ENCODE measurements at regions not wholly inside any gene's neighbourhood (a gene's known extent, or its start where the extent isn't known, plus 50 kb on each side); places are given as distances from the start of the nearest gene placed in this dataset.

DNA sequence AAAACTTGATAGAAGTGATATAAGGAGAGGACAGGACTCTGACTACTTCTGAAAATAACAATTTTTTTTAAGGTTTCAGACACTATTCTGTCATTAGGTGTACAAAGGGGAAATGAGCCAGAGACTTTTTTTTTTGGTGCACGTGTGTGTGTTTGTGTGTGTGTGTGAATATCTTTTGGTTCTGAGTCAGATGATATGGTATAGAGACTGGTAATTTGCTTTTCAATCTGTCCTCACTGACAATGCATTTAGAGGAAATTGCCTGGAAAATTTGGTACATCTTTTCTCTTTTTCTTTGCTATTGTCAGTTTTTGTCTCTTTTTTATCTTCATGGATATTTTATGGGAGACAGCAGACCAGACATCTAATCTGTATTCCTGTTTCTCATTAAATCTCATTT, 59.3 kb downstream of the DDIT4L start:
- DNase-seq: no peak

DNA sequence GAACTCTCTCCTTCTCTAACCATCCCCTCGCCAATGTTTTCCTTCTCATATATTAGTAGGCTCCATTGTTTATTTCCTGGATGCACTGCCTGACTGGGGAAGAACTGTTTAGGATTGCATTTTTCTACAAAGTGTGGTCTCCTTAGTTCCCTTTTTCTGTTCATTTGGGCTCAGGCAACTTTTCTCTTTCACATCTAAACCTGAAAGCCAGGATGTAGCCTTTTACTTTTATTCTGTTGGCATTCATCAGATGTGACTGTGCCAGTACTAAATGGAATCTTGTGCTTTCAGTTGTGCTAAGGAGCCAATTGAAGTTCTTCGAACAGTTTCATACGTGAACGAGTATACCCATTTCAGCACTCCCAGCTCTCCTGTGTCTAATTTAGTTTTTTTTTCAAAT, 59.8 kb downstream of the DDIT4L start:
- no peak for DNase-seq

DNA sequence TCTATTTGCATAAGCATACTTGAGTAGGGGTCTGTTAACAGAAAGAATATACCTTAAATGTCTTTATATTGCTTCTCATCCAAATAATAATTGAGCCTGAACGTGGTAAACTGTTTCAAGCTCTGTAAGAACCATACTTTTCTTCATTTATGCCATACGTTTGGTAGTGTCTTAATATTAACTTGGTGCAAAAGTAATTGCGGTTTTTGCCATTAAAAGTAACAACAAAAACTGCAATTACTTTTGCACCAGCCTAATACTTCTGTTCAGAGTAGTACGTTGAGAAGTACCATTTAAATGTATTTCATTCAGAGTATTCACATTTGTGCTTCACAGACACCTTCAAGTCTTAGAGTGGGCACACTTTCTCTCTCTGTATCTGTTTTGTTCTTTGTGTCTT, 60.5 kb downstream of the DDIT4L start:
- DNase-seq: no peak

DNA sequence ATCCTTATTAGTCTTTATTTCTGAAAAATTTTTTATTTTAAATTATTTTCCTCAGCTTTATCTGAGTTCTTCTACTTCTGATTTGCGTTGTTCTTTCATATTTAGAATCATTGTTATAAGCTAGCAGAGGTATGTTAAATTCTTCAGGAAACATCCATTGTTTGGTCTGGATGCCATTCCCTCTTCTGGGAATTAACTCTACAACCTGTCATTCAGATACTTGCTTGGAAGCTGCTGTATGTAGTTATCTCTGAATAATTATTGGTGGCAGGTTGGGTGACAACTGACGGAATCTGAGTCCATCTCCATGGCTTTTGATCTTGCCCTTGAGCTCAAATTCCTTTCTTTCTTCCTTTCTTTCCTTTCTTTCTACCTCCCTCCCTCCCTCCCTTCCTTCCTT, 61.9 kb downstream of the DDIT4L start:
- no peak for DNase-seq

DNA sequence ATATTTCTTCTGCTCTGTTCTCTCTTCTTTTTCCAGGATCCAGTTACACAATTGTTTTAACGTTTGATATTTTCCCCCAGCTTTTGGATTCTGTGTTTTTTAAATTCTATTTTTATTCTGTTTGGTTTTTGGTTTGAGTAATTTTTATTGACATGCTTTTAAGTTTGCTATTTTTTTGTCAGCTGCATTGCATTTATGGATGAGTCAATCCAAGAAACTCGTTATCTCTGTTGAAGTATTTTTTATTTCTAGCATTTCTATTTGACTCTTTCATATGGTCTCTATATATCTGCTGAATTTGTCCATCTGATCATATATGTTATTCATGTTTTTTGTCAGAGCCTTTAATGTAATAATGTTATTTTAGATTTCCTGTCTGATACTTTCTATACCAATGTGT, 65.6 kb downstream of the DDIT4L start:
- no peak for DNase-seq

DNA sequence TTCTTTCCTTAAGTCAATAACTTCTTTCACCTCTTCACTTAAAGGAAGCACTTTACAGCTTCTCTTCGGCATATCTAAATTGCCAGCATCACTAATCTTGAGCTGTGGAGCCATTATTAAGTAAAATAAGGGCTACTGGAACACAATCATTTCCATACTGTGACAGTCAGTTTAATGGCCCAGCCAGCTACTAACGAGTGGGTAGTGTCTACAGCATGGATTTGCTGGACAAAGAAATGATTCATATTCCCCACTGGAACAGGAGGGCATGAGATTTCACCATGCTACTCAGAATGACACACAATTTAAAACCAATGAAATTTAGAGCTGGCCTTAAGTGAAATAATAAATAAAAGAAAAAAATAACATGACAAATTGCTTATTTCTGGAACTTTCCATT, 72.1 kb downstream of the DDIT4L start:
- no peak for DNase-seq

DNA sequence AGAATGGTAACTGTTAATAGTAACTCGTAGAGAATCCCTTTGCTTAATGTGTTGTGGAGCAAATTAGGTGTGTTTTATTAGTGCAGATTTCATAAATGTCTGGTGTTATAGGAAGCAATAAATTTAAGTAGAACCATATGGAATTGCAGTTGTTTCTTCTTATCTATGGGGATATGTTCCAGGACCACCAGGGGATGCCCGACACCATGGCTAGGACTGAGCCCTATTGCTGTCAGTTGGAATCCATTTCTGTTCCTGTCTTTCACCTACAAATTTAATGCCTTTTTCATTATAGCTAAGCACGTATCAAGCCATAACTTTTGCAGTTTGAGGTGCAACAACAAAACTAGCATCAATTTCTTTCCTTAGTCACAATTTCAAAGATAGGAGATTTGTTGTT, 72.5 kb downstream of the DDIT4L start:
- DNase-seq: no peak

DNA sequence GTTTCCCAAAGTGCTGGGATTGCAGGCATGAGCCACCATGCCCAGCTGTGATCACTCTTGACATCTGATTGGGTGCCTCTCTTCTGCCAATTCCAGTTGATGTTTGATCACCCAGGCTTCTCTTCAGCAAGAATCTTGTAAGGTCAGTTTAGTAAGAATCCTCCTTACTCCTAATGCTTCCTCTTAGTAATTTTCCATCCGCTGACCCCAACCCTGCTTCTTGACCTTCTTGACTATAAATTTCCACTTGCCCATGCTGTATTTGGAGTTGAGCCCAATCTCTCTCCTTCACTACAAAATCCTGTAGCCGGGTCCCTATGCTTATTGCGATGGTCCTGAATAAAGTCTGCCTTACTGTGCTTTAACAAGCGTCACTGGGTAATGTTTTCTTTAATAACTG, 75.4 kb downstream of the DDIT4L start:
- no peak for DNase-seq

DNA sequence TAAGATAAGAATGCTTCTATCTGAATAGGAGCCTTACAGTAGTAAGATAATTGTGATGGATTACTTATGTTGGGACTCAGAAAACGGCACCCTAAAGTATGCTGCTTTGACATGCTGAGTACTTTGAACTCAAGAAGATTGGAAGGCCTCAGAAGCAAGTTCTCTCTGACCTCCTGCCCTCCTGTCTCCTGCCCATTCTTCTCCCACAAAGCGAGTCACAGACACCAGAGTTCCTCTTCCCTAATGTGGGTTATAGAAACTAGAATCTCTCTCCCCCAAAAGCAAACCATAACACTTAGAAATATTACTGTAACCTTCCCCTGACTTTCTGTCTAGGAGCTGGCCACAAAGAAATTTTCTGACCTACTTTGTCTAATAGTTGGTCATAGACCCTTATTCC, 76.5 kb downstream of the DDIT4L start:
- no peak for DNase-seq

DNA sequence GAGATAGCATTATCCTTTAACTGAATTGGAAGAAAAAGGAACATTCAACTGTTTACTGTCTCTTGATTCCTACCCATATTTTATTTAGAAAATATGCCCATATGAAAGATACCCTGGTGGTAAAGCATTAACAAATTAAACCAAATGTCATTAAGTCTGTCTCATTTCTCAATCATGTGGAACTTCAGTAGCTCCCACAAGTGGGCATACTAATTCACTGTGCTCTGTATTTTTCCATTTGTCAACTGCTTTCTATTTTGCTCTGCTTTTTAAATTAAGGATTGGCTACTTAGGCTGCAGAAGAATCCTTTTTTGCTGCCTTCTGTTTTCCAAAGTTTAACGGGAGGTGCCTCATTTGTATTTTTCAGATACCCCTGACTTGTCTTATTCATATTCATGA, 77.2 kb downstream of the DDIT4L start:
- DNase-seq: no peak

DNA sequence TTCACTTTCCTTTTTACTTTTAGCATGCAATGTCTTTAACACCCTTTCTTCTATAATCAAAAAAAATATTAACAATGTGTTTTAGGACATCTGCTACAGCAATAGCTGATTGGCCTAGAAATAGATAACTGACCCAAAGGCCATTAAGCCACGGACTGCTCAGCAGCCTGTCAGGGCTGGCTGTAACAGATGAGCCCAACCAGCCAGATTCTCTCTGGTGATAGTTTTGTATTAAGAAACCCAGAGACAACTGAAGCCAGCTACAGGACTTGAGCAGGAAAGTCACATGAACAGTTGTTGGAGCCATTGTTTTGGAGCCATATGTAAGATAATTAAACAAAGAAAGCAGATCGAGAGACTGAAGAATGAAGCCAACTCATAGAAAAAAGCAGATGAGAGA, 80.3 kb downstream of the DDIT4L start:
- no peak for DNase-seq

DNA sequence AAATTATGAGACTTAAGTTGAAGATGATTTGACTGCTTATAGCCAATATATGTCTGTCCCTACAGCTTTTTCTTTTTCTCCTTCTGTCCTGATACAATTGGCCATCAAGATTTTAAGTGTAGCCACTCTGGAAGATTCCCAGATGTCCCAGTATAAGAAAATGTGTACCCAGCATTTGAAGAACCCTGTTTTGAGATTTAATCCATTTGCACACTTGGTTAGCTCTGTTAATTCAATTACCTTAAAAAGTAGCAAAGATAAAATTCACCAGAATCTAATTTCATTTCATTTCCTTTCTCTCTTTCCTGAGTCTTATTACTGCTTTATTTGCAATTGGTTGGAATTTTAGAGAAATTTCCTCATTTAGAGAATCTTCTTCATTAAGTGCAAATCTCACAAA, 81.4 kb downstream of the DDIT4L start:
- no peak for DNase-seq

DNA sequence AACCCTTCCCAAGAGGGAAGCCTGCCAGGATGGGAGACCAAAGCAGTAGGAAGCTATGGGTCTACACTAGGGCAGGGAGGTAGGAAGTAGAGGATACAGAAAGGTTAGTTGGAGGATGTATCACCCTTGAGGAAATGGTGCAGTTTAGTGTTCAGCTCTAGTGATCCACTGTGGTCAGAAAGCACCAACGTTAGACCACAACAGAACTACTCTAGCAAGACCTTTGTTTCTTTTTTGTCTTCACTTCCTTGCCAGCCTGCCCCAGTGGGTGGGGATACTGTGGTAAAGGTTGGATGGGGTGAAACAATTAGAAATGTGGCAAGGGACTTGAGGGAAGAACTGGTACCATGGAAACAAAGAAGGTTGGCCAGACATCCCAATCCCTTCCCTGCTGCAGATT, 83.3 kb downstream of the DDIT4L start:
- no peak for DNase-seq

DNA sequence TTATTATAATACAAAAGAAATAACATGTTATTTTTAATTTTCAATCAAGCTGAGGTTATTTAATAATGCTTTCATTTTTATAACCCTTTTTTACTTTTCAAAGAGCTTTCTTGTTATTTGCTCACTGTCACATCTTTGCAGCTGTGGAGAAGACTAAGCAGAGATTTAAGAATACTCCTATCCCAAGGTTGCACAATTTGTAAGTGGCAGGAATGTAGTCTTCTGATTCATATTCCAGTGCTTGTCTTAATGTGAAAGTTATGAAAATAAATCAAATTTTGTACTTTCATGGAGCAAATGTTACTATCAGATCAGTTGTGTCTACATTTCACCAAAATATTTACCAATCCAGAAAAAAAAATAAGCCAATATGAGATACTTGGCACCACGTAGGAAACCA, 86.6 kb downstream of the DDIT4L start:
- no peak for DNase-seq

DNA sequence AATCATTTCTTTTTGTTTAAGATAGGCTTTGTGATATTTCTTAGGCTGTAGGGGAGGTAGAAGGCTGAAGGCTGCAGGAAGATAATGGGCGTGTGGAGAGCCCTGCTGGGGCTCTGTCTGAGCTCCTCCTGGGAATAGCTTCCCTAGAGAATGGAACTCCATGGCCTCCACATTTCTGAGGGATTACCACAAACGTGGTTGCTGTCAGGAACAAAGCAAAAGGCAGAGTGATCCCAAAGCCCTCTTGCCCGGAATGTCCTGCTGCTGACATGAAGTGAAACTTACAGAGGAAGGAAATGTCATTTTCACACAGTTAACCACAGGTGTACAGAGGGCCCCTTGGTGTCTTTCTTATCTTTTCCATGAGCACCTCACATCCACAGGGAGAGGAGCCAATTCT, 89.3 kb downstream of the DDIT4L start:
- DNase-seq: no peak

DNA sequence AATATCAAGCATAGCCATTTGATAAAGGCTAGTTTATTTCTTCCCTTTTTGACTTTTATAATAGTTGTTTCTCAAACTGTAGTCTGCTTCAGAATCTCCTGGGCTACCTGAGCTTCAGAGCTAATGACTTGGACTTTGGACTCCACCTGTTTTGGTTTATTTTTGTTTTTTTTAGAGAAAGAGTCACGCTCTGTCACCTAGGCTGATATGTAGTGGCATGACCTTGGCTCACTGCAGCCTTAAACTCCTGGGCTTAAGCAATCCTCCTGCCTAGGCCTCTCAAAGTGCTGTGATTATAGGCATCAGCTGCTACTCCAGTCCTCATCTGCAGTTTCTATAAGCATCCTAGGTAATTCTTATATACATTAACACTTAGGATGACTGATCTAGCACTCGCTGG, 90.5 kb downstream of the DDIT4L start:
- DNase-seq: no peak

DNA sequence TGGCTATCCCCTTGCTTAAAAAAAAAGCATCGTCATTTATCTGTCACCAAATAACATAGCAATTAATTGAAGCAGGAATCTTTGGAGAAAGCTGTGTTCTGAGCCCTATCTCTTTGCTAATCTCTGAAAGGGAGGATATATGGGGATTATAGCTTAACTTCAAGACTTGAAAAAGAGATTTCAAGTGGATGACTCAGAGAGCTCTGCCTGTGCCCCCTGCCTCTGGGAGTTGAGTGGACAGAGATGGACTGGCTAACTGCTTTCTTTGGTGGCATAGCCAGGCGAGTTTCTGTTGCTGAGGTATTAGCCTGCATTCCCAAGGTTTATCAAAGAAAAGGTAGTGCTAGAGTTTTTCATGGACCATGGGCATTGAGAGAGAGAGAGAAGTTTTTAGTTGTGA, 91.6 kb downstream of the DDIT4L start:
- DNase-seq: no peak

DNA sequence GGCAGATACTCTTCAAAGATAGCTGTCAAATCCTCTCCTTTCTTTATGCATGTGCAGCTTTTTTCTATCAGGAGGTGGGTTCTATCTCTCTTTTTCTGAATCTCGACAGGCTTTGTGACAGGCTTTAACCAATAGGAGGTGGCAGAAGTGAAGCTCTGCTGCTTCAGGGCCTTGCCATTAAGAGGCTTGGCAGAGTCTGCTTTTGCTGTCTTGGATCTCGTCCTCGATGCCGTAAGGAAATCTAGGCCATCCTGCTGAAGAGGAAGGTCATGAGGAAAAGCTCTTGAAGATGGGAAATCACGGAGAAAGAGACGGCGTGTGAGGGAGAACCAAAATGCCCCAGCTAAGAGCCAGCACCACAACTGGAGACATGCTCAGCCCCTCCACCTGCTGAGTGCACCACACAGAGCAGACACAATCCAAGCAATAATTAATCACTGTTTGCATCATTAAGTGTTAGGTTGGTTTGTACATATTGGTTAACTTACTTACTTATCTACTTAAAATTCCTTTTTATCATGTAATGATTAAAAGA, 92.2 kb downstream of the DDIT4L start:
- no peak for DNase-seq

DNA sequence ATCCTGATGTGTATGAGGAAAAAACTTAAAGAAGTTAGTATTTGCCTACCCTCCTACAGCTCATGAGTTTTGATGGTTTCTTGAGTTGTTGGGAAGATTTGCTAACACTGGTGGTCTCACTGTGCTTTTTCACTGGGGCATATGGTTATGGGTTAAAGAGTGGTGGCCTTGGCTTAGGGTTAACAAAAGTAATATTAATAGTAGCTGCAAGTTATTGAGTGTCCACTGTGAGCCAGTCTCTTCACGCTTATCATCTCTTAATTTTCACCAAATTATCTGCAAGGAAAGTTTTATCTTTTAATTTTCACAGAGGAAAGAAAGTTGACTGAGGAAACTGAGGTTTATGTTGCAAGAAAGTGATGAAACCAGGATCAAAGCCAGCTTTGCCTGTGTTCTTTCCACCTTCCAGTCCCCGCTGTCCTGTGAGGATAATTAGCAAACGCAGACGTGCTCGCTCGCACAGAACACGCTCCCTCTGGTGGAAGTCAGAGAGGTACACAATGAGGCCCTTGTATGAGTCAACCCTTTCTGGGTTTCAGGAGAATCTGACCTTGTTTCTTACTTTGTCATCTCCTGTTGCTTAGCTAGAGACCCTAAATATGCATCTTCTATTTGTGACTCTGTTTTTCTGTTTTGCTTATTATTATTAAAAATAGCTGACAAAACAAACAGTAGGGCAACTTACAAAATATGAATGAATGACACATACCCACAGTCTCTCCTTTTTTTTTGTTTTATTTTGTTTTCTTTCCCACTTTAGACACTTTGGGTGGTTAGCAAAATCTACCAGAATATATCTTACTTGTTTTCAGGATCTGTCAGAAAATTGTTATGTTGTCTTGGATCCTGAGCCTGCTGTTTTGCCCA, 94.3 kb downstream of the DDIT4L start:
- DNase-seq: peak; percentile 5 to 27

DNA sequence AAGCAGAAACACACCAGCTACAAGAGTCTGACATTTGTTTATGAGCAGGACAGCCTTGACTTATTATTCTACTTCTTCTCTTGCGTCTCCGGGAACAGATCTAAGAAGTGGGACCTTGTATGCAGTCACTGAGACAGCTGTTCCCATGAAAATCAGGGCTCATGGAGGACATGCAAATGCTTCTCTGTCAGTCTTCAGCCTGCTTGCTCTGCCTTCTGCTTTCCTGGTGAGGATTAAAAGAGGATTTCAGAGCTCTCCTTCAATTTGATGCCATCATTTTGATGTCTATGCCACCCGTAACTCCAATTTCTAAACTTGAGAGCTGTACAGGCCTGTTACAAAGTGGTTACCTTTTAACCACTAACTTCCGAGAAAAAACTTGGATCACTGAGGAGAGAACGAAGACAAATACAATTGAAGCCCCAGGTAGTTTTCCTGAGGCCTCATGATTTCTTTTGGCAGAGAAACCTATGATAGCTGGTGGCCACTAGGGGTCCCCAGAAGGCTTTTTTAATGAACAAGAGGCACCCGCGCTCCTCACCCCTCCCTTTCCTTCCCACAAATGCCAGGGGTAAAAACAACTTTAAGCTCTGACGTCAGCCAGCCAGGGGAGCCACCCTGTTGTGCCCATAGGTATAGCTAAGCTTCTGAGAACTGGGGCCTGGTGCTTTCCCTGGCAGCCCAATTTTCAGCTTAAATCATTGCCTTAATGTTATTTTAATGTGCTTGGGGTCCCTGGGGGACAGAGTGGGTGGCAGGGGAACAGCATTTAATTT, 97.0 kb downstream of the DDIT4L start:
- peak; percentile 19 to 54 for DNase-seq

DNA sequence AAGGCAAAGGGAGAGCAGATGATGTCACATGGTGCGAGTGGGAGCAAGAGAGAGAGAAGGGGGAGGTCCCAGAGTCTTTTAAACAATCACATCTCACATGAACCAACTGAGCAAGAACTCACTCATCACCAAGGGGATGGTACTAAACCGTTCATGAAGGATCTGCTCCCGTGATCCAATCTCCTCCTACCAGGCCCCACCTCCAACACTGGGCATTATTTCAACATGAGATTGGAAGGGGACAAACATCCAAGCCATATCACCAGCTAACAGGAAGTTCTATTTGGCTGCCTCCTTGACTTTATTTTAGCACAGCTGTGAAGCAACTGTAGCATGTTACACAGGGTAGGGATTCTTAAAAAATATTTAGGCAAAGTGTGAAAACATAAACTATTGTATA, 102.5 kb downstream of the DDIT4L start:
- DNase-seq: no peak

DNA sequence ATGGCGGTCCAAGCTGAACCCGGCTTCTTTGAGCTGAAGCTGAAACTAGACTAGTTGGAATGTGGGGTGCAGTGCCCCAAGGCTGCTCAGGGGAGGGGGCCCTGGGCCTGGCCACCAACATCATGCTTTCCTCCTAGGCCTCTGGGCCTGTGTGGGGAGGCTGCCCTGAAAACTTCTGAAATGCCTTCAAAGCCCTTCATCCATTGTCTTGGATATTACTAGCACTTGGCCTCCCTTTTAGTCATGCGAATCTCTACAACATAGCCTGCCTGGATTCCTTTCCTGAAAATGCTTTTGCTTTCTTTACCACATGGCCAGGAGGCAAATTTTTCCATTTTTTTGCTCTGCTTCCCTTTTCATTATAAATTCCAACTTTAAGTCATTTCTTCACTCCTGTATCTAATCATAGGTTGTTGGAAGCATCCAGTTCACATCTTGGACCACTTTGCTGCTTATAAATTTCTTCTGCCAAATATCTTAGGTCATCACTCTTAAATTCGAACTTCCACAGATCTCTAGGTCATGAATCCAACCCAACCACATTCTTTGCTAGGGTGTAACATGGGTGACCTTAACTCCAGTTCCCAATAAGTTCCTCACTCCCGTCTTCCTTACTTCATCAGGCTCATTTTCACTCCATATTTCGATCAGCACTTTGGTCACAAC, 103.4 kb downstream of the DDIT4L start:
- DNase-seq: no peak

DNA sequence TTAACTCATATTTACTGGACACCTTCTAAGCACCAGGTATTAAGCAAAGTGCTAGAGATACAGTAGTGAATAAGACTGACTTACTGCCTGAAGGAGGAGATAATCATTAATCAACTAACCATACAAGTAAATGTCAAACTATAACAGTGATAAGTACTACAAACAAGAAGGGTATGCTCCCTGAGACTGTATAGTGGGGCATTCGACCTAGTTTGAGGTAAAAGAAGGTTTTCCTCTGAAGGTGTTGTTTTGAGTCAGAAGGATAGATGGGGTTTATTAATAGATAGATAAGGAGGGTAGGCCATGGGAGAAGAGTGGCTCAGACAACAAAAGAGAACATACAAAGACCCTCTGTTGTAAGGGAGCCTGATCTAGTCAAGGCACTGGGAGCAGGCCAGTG, 105.4 kb downstream of the DDIT4L start:
- no peak for DNase-seq

DNA sequence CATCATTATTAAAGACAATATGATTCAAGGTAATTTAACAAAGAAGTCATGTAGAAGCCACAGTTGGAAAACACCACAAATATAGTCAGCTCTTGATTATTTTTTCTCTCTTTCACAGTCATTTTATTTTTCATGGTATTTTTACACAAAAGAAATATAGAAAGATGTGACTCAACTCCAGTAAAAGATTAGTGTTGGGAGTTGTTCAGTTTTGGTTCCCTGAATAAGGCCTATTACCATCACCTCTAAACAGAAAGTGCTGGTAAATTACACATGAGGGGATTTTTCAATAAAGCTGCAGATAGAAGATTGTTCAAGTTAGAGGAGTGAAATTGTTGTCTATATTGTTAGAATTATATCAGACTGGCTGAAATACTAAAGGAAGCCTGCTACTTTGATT, 107.0 kb downstream of the DDIT4L start:
- no peak for DNase-seq
